Stimulated activated CD8-positive, alpha-beta memory T cell treated with anti-CD3 and anti-CD28 coated beads, Interleukin-12 subunit alpha, Interleukin-12 subunit beta, amount 100 ng/mL, for 24 hours (primary cell): ENCODE measurements at regions not wholly inside any gene's neighbourhood (a gene's known extent, or its start where the extent isn't known, plus 50 kb on each side); places are given as distances from the start of the nearest gene placed in this dataset.
"Not testable (repeated sequence)": the region's sequence is repeated elsewhere in the genome, so short reads cannot be mapped to it uniquely, and the experiment has no call there.

Experiments
- DNase-seq: peaks from one replicate; pipeline ENCODE4 v3.0.0-alpha.2; 2020; ENCODE audit errors: extremely low read depth

- no peak for DNase-seq
These were observed 1062.9 kb upstream of the EPHA6 start for GRCh38 chr3:95751509-95751908.

- DNase-seq = no peak
These were observed 1062.2 kb upstream of the EPHA6 start for GRCh38 chr3:95752199-95752598.

GRCh38 chr3:95758707-95759106, 1055.7 kb upstream of the EPHA6 start:
- DNase-seq = no peak

GRCh38 chr3:95759614-95760301, 1054.6 kb upstream of the EPHA6 start:
- no peak for DNase-seq

DNA sequence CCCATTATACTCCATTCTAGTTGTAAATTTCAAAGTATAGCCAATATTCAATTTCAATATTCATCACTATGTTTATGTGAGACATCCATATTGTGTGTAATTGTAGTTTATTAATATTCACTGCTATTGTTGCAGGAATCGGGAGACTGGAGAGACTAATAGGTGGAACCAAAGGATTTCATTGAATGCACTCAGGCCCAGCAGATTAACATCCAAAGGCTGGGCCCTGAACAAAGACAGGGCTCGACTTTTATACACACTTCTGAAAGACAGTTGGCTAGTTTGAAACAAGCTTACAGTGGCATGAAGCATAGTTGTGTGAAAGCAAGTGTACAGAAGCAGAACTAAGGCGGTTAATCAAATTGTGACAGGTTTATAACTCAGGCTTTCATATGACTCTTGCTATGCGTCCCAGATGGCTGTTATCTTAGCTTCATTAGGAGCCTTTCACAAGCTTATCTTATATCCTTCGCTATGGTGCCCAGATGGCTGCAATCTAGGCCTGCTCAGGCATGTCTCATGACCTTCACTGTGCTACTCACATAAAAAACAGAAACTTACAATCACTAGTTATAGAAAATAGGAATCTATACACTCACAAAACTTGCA, 1038.8 kb upstream of the EPHA6 start:
- no peak for DNase-seq

DNA sequence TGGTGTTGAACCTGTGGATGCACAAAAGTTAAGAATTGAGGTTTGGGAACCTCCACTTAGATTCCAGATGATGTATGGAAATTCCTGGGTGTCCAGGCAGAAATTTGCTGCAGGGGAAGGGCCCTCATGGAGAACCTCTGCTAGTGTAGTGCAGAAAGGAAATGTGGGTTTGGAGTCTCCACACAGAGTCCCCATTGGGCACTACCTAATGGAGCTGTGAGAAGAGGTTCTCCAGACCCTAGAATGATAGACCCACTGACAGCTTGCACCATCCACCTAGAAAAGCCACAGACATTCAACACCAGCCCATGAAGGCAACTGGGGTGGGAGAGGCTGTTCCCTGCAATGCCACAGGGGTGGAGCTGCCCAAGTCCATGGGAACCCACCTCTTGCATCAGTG, 1032.8 kb upstream of the EPHA6 start:
- no peak for DNase-seq

DNA sequence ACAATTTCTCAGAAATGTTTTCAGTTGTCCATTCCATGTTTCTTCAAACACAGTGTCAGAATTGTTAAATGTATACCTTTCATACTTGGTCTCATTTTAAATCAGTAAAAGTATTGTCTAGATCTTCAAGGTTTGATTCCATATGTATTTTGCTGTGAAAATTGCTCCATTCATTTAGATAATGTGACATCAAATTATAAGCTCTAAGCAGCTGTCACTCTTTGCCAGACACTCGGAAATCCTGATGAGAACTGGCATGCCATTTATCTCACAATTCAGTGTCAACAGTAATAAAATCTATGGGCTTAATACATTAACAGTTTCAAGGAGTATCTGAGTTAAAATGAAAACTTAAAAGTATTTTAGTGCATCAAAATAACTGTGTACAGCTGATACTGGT, 1025.3 kb upstream of the EPHA6 start:
- DNase-seq = no peak

GRCh38 chr3:95797081-95797480, 1017.3 kb upstream of the EPHA6 start:
- DNase-seq = no peak

DNA sequence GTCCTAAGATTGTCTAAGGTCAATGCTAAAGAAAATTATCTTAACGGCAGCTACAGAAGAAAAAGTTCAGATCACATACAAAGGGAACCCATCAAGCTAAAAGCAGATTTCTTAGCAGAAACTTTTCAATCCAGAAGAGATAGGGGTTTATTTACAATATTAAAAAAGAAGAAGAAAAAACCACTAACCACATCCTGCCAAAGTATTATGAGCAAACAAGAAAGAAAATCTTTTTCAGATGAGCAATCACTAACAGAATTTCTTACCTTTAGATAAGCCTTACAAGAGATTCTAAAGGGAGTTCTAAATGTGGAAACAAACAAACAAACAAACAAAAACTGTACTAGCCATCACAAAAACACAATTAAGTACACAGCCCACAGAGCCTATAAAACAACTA, 1015.8 kb upstream of the EPHA6 start:
- DNase-seq = no peak

GRCh38 chr3:95810462-95810861, 1003.9 kb upstream of the EPHA6 start:
- no peak for DNase-seq

DNA sequence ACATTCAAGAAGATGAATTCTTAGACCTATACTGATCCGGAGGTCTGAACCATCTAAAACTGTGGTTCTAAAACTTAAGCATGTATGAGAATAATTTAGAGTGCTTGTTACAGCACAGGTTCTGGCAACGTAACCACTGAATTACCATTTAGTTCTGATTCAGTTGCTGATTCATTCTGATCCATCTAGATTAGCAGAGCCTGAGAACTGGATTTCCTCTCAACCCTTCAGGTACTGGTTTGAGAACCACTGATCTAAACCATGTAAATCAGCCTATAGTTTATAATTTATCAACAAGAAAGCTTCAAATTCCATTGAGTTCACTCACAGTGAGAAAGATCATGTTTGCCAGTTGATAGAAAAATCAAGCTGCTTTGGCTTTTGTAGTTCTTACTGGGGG, 1001.1 kb upstream of the EPHA6 start:
- DNase-seq = no peak

DNA sequence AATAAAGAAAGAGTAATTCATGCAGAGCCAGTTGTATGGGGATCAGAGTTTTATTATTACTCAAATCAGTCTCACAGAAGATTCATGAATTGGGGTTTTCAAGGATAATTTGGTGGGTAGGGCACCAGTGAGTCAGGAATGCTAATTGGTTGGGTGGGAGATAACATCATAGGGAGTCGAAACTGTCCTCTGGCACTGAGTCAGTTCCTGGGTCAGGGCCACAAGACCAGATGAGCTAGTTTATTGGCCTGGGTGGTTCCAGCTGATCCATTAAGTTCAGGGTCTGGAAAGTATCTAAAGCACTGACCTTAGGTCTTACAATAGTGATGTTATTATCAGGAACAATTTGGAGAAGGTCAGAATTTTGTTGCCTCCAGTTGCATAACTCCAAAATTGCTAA, 998.6 kb upstream of the EPHA6 start:
- no peak for DNase-seq

- no peak for DNase-seq
These were observed 988.0 kb upstream of the EPHA6 start for GRCh38 chr3:95826419-95826818.

GRCh38 chr3:95832146-95832545, 982.2 kb upstream of the EPHA6 start:
- no peak for DNase-seq

DNA sequence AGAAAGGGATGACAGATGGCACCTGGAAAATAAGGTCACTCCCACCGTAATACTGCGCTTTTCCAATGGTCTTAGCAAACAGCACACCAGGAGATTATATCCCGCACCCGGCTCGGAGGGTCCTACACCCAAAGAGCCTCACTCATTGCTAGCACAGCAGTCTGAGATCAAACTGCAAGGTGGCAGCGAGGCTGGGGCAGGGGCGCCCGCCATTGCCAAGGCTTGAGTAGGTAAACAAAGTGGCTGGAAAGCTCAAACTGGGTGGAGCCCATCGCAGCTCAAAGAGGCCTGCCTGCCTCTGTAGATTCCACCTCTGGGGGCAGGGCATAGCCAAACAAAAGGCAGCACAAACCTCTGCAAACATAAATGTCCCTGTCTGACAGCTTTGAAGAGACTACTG, 953.8 kb upstream of the EPHA6 start:
- DNase-seq = not testable (repeated sequence)

DNA sequence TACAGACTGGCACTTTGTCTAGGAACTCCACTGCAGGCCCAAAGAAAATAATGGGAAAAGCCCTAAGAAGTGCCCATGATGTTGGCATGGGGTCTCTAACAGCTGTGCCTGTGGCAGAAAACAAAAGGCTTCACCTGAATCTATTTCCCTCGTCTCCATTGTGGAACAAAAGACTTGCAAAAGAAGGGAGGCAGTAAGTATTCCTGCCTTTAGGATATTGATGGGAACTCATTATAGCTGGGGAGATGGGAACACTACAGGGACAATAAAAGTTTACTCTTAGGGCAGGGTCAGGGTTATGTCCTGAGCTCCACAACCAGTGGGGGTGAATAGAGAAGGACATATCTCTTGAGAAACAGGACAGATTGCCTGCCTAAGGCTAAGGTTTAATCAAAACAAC, 930.6 kb upstream of the EPHA6 start:
- no peak for DNase-seq

GRCh38 chr3:95886616-95887015, 927.8 kb upstream of the EPHA6 start:
- no peak for DNase-seq

GRCh38 chr3:95887114-95887513, 927.3 kb upstream of the EPHA6 start:
- no peak for DNase-seq

DNA sequence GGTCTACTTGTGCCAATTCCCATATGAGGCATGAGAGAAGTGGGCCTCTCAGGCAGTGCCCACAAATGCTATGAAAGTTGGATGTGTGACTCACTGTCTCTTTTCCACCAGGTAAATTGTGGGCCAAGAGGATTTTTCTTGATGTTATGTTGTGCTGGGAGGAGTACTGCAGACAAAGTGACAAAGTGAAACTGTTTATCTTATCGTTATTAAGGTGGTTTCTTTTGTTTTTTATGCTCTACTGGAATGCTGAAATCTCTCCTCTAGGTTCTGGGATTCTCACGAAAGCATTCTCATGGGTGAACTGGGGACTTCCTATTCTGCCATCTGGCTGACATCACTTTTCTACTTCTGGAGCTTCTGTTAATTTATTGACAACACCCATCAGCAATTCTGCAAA, 919.6 kb upstream of the EPHA6 start:
- DNase-seq = no peak

GRCh38 chr3:95899494-95899893, 914.9 kb upstream of the EPHA6 start:
- no peak for DNase-seq

DNA sequence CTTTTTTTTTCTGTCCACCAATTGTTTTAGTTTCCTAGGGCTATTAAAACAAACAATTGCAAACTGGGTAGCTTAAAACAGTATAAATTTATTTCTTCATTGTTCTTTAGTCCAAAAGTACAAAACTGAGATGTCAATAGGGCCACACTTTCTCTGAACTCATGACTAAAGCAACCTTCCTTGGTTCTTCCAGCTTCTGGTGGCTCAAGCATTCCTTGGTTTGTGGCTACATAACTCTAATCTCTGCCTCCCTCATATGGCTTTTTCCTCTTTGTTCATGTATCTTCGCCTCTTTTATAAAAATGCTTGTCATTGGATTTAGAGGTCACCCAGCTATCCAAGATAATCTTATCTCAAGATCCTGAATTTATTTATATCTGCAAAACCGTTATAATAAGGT, 914.5 kb upstream of the EPHA6 start:
- no peak for DNase-seq

GRCh38 chr3:95901948-95902347, 912.4 kb upstream of the EPHA6 start:
- no peak for DNase-seq

DNA sequence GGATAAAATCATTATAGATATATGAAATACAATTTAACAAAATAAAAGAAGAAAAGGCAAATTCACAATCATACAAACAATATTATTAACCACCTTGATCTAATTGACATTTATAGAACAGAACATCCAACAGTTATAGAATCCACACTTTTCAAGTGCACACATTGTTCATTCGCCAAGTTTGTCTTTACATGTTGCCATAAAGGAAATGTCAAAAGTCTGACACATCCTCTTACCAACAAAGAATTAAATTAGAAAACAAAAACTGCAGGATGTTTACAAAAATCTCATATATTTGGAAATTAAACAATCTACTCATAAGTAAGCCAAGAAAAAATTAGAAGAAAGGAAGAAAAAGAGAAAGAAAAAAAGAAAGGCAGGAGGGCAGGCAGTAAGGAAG, 909.2 kb upstream of the EPHA6 start:
- no peak for DNase-seq

DNA sequence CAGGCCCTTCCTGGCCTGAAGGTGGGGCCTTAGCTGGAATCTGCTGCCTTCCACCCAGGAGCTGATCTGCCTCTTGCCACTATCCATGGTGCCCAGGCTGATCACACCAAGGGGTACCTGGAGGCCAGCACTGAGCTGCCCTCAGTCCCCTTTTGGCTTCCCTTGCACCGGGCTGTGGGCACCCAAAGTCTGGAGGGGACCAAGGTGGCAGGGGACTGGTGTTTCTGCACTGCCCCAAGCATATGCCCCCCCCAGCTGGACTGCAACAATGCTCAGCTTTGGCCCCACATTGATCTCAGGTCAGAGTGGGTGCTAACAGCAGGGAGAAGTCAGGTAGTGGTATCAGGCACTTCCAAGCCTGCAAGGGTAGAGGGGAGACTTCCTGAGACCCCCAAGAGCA, 902.6 kb upstream of the EPHA6 start:
- DNase-seq = no peak
